ENCODE measurements at regions not wholly inside any gene's neighbourhood (a gene's known extent, or its start where the extent isn't known, plus 50 kb on each side); places are given as distances from the start of the nearest gene placed in this dataset.

DNA sequence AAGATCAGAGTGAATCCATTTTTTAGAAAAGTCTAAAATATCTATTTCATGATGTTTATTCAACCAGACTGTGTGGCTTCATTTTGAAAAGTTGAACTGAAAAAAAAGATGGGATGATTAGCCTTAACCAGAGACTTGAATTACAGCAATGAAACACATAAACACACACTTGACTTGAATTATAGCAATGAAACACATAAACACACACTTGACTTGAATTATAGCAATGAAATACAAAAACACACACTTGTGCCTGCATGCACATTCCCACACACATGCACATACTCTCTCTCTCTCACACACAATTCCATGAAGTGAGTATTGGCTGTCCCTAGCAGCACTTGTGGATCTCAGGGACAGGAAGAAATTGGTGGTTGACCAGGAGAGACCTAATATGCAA, 286.8 kb downstream of the USP46 start:
- H3K27me3 ChIP-seq = no peaks in the 10 kb centered on the region
- DNase-seq = no peak
- intact Hi-C loops (cut with DNase I) = loop anchor here in 4 of 10 donors (5.0 to 10.0 kb wide), 4 partner anchors 163 to 1863 kb away; no protein-coding TSS in a partner anchor
- no peaks in the 10 kb centered on the region for H3K36me3 ChIP-seq
- H3K9me3 ChIP-seq = no peaks in the 10 kb centered on the region
- TF ChIP-seq, protein P1, sequence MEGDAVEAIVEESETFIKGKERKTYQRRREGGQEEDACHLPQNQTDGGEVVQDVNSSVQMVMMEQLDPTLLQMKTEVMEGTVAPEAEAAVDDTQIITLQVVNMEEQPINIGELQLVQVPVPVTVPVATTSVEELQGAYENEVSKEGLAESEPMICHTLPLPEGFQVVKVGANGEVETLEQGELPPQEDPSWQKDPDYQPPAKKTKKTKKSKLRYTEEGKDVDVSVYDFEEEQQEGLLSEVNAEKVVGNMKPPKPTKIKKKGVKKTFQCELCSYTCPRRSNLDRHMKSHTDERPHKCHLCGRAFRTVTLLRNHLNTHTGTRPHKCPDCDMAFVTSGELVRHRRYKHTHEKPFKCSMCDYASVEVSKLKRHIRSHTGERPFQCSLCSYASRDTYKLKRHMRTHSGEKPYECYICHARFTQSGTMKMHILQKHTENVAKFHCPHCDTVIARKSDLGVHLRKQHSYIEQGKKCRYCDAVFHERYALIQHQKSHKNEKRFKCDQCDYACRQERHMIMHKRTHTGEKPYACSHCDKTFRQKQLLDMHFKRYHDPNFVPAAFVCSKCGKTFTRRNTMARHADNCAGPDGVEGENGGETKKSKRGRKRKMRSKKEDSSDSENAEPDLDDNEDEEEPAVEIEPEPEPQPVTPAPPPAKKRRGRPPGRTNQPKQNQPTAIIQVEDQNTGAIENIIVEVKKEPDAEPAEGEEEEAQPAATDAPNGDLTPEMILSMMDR (IDR thresholded peaks at IDR 0.05) = no peak
- no peak for ATAC-seq
- peaks cover 0 to 9% (median 0%) of the 10 kb centered on the region in 9 donors for H3K4me1 ChIP-seq
- H3K27ac ChIP-seq = no peak overlapping the region
- no peak overlapping the region for H3K4me3 ChIP-seq

GRCh38 chr4:52372747-52373146, 286.4 kb downstream of the USP46 start:
- H3K4me3 ChIP-seq = no peak overlapping the region
- DNase-seq (no peak), ATAC-seq (no peak)
- intact Hi-C loops (cut with DNase I) = loop anchor here in 4 of 10 donors (5.0 to 10.0 kb wide), 4 partner anchors 162 to 1862 kb away; no protein-coding TSS in a partner anchor
- H3K4me1 ChIP-seq = peaks cover 0 to 9% (median 0%) of the 10 kb centered on the region in 9 donors
- WGBS, 2 donors = 44 to 59% methylated on average over 3 of the region's 3 CpGs
- H3K36me3 ChIP-seq = no peaks in the 10 kb centered on the region
- TF ChIP-seq, protein P1 (IDR thresholded peaks at IDR 0.05) = no peak
- no peaks in the 10 kb centered on the region for H3K27me3 ChIP-seq
- no peaks in the 10 kb centered on the region for H3K9me3 ChIP-seq
- H3K27ac ChIP-seq = no peak overlapping the region

- Histone ChIP-seq H3K27ac (no peak overlapping the region), H3K9me3 (no peaks in the 10 kb centered on the region), H3K36me3 (no peaks in the 10 kb centered on the region), H3K4me1 (peaks cover 0 to 9% (median 0%) of the 10 kb centered on the region in 9 donors), H3K27me3 (no peaks in the 10 kb centered on the region), H3K4me3 (no peak overlapping the region)
- 58 to 91% methylated on average over 3 of the region's 3 CpGs for WGBS, 2 donors
- TF ChIP-seq, protein P1 (IDR thresholded peaks at IDR 0.05) = no peak
- DNase-seq = no peak
- ATAC-seq = no peak
- intact Hi-C loops (cut with DNase I) = loop anchor here in 5 of 10 donors (2.0 to 10.0 kb wide), 5 partner anchors 161 to 1861 kb away; no protein-coding TSS in a partner anchor
These were observed 285.5 kb downstream of the USP46 start for GRCh38 chr4:52373650-52374049.

DNA sequence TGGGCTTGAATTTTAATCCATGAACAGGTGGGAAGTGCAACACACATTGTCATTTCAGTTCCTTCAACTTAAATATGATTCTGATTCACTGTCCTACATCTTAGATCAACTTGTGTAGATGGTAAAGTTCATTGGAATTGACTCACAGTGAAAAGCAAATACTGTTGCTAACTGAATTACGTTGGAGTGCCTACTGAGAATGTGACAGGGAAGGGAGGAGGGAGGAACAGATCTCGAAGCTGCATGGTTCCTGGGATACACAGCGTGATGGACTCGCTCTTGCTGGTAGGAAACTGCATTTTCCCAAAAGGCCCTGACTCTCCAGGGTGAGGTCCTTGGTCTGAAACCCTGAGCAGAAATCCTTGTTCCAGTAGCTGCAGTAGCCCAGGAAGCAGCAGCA, 284.2 kb downstream of the USP46 start:
- DNase-seq = no peak
- Histone ChIP-seq H3K9me3 (no peaks in the 10 kb centered on the region), H3K36me3 (no peaks in the 10 kb centered on the region), H3K4me1 (peaks cover 0 to 9% (median 0%) of the 10 kb centered on the region in 9 donors), H3K4me3 (no peak overlapping the region), H3K27me3 (no peaks in the 10 kb centered on the region), H3K27ac (no peak overlapping the region)
- intact Hi-C loops (cut with DNase I) = loop anchor here (2.0 to 10.0 kb wide), 5 partner anchors 160 to 1860 kb away; no protein-coding TSS in a partner anchor
- TF ChIP-seq, protein P1 (IDR thresholded peaks at IDR 0.05) = no peak
- ATAC-seq = no peak
- WGBS, 2 donors = 43 to 75% methylated on average over 4 of the region's 4 CpGs

All from heart right ventricle (tissue), 16 donors.